ENCODE measurements at regions not wholly inside any gene's neighbourhood (a gene's known extent, or its start where the extent isn't known, plus 50 kb on each side); places are given as distances from the start of the nearest gene placed in this dataset.
A peak's percentile ranks its signal among the peaks of the same experiment; 100 is the strongest.

DNA sequence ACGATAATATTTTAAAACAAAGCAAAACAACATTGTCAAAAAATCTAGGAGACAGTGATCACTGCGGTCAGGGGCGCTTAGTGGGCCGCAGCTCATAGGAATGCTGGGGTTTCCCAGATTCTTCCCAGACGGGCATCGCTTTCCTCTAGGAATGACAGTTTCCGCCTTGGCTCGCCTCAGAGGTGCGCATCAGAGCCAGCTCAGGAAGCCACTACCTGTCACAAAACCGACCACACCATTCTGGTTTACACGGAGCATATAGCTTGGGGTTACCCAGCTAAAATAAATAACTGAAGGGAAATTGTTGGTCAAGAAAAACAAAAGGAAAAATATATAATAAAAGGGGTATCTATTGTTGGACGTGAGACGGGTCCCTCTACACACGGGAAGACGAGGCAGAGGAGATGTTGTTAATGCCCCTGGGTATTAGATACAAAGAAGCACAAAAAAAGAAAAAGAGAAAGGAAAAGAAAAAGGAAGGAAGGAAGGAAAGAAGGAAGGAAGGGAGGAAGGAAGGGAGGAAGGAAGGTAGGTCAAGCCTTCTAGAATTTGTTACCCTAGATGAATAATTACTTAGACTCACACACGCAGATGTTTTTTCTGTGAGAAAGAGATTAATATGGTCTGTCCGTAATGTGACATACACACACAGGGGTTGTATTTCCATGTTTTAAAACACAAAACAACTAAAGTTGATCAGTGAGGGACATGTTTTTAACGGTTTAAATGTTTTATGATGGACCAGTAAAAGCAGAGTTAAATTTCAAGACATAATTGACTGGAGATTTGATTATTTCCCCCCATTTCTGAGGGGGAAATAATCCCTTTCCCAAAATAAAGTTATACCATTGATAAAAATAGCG, 292.4 kb upstream of the NFE2L3 start:
- Histone ChIP-seq H3K9me3 (ENCODE audit: control extremely low read depth in 1 of 3, control insufficient read depth in 2 of 3, insufficient read depth in 1 of 3, low read length in 2 of 3) (peaks cover 11 to 64% (median 54%) of the 10 kb centered on the region in 3 donors), H3K79me2 (ENCODE audit: control insufficient read depth, insufficient read depth, low read length) (no peaks in the 10 kb centered on the region), H3K27ac (ENCODE audit: low read length in 2 of 2) (no peak overlapping the region), H3K4me2 (replicated peaks; ENCODE audit: low read depth, low read length, poor library complexity, severe bottlenecking) (no peak overlapping the region), H2AFZ (ENCODE audit: insufficient read depth, low read depth, low read length, poor library complexity, severe bottlenecking) (no peak overlapping the region), H3K4me3 (ENCODE audit: control extremely low read depth in 1 of 5, extremely low read depth in 1 of 5, insufficient read depth in 1 of 5, low read depth in 2 of 5, low read length in 4 of 5) (no peak overlapping the region), H3K36me3 (replicated peaks in 1 of 2; ENCODE audit: control extremely low read depth in 1 of 2, control insufficient read depth in 1 of 2, extremely low read depth in 1 of 2, insufficient read depth in 2 of 2, low read length in 1 of 2) (no peaks in the 10 kb centered on the region), H3K27me3 (replicated peaks in 1 of 4; ENCODE audit: control extremely low read depth in 1 of 4, control insufficient read depth in 3 of 4, insufficient read depth in 4 of 4, low read length in 3 of 4) (peaks cover 2 to 94% (median 90%) of the 10 kb centered on the region in 4 experiments), H3K4me1 (ENCODE audit: control insufficient read depth in 2 of 2, insufficient read depth in 2 of 2, low read length in 2 of 2) (peaks cover 24 to 54% of the 10 kb centered on the region in 2 donors), H4K20me1 (ENCODE audit: control insufficient read depth, insufficient read depth, low read length, poor library complexity, severe bottlenecking) (no peaks in the 10 kb centered on the region), H3K9ac (ENCODE audit: low read length) (no peak overlapping the region)
- ChIA-PET POLR2A (no interaction called here), CTCF (no interaction called here)
- Mint-ChIP-seq H3K27ac (peak overlapping the region; percentile 43), H3K4me3 (no peak overlapping the region), H3K9me3 (ENCODE audit: insufficient read depth) (no peaks in the 10 kb centered on the region), H3K27me3 (peaks cover 37% of the 10 kb centered on the region), H3K4me1 (peaks cover 5% of the 10 kb centered on the region)
- 26% methylated on average over 11 of the region's 19 CpGs for WGBS (ENCODE audit: insufficient coverage)
- intact Hi-C loops (cut with micrococcal nuclease), result loop anchor here (5.0 to 10.0 kb wide), 2 partner anchors 995 to 1238 kb away; partner anchors contain the start of gene HOXA1
- ATAC-seq (ENCODE audit: low read depth) (no peak), DNase-seq (peak; percentile 34)
- TF ChIP-seq CTCF (IDR thresholded peaks at IDR 0.05), result no peak
- TF ChIP-seq EZH2 (IDR thresholded peaks at IDR 0.05; ENCODE audit: borderline replicate concordance, insufficient read depth, low read depth, low read length, poor library complexity, severe bottlenecking), result no peak
